Fibroblast of skin of right quadriceps (primary cell): ENCODE measurements at regions not wholly inside any gene's neighbourhood (a gene's known extent, or its start where the extent isn't known, plus 50 kb on each side); places are given as distances from the start of the nearest gene placed in this dataset.

ENCODE experiments used
- DNase-seq: peaks from one replicate; pipeline ENCODE4 v3.0.0-alpha.2; 2013

DNA sequence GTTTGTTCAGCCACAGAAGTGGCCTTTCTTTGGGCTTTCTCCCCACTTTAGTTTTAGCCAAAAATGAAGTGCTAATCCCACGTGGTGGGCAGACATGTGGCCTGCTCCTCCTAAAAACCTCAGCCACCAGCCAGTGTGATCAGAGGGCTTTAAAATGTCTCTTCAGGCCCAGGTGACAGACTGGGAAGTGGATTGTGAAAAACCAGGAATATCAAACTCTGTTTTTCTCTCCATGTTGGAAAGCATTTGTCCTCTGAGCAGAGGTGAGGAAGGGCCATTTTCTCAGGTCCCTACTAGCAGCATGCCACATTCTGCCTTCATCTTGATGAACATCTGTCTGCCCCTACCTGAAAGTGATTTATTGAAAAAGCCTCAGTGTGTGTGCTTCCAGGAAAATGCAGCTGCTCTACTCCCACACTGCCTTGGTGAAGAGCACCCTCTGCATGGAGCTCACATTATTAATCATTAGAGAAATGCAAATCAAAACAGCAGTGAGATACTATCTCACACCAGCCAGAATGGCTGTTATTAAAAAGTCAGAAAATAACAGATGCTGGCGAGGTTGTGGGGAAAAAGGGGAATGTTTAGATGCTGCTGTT, 181.2 kb upstream of the DMAC1 start:
- no peak for DNase-seq

DNA sequence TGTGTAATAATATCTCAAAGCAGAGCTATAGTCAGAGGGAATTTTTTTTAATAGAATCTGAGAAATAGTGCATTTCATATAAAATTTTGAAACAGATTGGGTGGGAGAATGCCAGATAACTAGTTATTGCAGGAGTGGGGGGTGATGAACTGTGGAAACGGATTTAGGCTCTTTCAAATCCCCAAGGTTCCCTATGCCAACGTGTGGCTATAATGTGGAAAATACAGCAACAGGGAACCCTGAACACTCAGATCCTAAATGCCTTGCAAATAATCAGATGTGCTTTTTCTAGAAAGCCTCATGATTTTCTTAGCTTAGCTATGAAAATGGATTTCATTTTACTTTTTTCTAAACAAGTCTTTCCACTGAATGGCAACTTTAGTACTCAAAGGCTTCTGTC, 180.5 kb upstream of the DMAC1 start:
- DNase-seq = no peak

DNA sequence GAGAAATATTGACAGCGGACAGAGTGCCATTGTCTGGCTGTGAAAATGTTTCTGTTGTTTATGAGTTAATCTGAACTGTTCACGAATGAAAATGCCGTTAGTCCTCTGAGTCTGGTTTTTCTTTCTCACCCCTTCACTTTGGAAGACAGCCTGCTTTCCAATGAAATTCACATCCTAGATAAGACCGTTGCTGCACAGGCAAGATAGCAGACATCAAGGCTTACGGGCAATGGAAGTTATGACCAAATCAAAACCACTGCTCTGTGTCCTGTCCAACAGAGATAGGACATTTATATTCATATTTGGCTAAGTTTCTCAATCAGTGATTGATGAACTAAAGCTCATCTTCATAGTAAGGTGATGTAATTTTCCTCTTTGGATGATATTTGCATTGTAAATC, 180.0 kb upstream of the DMAC1 start:
- DNase-seq = no peak

DNA sequence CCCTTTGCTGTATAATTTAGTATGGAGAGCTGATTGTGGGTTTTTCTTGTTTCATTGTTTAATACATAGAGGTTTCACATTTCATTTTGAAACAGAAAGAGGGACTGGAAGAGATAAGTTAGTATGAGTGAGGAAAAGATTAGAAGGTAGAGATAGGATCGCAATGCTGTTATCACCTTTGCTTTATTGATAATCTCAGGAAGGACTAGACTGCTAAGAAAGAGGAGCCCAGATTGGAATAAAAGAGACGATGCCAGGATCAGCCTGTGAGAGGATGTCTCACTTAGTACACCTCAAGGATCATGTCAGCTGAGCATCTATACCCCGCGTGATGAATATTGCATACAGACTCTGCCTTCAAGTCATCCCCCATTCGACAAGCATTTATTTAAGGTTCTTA, 178.0 kb upstream of the DMAC1 start:
- no peak for DNase-seq

DNA sequence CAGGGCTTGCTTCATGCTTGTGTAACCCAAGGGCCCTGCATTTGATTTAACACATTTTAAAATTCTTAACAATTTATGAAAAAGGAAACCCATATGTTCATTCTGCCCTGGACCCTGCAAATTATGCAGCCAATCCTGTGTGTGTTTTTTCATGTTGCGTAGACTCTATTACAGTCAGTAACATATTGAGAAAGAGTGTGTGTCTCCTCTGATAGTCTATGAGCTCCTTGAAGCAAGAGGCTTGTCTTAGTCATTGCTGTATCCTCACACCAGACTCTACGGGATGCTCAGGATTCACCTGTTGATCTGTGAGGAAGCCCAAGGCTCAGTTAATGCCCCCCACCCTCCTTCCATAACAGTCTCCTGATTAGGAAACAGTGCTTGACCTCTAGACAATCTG, 177.3 kb upstream of the DMAC1 start:
- no peak for DNase-seq

DNA sequence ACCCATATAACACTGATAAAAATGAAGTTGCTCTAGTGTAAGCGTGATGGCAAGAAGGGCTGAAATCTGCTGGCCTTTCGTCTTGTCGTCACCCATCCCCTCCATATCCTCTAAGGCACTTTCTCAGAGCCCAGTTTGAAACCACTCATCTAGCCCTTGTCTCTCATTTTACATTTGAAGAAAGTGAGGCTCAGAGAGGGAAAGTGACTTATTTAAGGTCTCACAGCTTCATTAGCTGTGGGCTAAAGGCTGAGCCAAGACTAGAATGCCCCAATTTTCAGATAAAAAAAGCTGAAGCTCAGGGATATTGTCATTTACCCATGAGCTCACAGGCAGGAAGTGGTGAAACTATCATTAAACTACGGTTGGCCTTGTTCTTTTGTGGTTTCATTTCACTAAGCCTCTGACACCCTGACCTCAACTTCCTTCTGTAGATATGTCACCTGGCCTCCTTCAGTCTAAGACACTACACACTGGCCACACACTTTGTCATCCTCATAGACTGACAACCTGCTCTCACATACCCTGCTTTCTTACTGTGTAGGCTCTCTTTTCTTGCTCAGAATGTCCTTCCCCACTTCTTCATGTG, 176.7 kb upstream of the DMAC1 start:
- no peak for DNase-seq

DNA sequence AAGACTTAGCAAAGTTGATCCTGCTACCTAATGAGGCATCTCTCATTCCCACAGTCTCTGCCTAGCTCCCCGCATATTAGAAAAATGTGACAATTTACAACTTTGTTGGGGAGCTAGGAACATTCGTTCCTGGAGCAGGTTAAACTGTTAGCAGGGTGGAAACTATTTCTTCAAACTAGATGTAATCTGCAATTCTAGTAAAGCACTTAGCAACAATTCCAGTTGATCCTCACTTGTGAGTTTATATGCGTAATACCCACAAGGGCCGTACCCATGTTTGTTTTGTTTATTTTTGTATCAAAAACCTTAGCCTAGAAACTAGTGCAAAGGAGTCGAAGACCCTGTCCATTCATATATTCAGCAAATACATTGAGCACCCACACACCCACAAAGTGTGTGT, 175.8 kb upstream of the DMAC1 start:
- no peak for DNase-seq

DNA sequence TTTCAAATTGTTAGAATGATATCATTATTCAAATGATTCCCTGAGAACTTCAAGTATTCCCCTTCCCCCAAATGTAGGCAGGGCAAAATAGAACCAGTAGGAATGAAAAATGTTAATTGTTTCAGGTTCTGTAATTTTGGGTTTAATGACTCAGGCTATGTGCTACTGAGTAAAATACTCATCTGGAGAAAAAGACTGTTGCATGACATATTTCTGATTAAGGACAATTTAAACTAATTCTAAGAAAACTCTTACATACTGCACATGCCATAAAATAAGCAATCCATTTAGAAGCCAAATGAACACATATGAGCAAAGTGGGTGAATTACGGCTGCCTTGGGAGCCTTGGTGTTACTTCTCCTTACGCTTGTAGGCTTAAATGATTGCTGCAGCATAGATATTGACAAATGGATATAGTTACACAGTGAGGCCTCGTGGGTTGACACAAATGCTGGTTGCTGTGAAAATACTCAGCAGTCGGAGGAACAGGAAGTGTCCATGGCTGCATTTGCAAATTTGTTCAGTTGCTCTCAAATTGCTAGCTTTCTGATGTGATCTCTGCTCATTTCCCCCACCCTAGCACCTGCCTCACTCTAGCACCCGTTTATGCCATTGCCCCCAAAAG, 174.9 kb upstream of the DMAC1 start:
- no peak for DNase-seq

DNA sequence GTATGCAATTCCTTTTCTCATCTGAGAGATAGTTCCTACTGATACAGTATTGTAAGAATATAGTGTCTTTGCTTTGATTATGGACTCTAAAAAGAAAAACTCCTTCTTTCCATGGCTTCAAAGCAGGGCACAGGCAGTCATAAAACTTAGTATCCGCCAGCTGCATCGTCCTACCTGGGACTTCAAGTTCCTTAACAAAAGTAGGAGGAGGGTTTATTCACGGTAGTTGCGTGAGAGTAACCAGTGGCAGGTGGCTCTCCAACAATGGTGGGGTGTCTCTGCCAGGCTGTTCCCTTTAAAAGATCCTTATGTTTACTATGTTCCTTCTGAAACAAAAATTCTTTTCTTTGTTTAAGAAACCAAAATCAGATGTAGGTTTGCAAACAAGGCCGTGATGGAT, 173.5 kb upstream of the DMAC1 start:
- no peak for DNase-seq

DNA sequence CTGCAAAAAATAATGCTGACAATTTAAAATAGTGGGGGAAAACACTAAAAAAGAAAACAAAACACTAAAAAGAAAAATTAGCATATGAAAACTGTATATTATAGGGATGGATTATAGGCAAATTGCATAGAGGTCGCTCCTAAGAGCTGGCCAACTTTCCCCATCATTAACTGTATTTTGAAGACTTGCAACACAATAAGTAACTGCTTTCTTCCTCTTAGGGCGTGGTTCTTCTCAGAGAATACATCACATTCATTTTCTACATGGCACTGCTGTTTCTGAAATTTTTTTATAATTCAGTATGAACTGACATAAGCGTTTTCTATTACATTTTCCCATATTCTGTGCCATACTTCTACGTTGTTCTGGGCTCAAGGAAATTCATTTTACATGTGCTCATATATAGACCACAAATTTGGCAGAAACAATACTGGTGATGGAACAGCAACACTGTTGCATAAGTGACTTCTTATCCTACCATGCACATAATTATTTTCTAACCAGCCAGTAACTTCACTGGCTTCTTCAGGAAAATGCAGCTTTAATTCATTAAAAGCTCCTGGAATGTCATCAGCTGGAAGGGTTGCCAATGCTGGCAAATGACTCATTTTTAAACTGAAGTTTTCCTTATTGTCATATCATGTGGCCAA, 171.2 kb upstream of the DMAC1 start:
- peak; percentile 69 for DNase-seq

DNA sequence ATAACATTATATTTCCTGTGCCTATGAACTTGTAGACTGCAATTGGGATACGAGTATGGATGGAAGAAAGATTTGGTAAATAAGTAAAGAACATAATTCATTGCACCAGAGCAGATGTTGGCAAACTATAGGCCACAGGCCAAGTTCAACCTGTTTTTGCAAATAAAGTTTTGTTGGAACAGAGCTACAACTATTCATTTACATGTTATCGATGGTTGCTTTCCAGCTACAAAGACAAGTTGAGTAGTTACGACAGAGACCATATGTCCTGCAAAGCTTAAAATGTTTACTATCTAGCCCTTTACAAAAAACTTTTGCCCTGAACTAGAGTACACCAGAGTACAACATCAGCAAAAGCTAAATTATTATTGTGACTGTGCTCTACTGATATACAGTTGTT, 169.1 kb upstream of the DMAC1 start:
- no peak for DNase-seq

DNA sequence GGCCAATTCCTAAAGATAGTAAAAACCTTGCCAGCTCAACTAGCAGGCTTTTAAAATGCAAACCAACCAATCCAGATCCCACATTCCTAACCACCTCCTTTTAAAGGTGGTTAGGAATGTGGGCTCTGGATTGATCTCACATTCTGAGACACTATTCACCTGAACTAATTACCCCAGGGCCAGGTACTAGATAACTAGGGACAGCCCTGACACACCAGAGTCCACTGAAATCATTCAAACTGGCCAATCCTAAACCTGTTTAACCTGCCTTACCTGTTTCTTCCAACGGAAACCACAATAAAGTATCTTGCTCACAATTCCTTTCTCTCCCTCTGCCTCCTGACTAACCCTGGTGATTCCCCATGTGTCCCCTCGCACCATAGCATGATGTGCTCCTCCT, 168.3 kb upstream of the DMAC1 start:
- no peak for DNase-seq

DNA sequence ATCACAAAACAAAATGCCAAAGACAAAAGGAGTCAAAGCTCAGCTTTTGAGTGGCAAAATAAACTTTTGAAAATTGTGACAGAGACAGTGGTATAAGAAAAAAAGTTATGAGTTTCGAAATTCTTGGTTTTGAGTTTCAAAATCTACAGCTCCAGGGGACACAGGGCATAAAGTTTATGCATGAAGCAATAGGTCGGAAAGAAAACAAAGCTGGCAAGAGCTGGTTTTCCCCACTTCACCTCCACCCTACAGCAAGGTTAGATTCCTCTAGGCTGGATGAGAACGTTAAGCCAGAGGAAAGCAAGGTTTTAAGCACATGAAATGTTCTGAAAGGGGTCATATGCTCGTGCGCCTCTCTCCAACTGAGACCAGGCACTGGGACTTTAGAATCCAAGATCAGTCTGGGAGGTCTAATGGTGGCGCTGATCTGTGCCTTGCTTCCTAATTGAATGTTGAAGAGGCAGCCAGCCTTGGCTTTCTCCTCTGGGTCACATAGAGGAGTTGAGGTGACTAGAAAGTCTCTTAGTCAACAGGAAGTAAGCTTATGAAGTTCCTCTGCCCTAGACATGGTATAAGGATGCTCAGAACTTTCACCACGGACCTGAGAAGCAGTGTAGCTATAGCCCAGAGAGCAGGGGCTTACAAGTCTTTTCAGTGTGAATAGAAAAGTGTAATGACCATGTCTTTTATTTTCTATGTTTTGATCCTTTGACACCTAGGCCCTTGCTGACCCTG, 167.7 kb upstream of the DMAC1 start:
- no peak for DNase-seq

DNA sequence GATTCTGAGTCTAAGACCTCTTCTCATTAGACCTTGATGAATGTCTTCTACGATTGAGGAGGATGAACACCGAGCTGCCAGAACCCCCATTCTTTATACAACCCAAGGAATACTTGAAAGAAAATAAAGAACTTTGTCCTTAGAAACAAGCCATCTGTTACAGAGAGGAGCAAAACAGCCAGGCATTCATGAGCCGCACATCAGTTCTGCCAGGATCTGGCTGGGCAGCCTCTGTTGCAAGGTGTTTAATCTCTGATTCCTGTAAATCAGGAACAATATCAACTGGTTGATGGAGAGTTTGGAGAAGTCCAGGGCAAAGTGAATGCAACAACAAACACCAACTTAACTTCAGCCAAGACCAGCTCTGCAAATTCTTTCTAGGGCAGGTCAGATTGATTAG, 165.5 kb upstream of the DMAC1 start:
- no peak for DNase-seq

DNA sequence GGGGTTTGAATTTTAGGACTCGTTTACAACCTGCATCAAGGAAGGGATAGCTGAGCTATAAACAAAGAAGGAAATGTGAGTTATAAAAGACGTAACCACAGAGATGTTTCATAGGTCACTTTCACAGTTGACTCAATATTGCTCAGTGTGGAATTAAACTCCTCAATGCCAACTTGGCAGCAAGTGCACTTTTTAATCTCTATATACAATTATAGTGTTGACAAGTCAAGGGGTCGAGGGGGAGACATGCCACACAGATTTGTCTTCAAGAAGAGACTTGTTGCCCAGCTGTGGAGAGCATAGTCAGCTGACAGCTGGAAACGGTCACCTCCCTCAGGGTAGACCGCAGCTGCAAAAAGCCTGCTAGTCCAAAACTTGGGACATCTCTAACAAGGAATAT, 163.4 kb upstream of the DMAC1 start:
- DNase-seq = no peak

DNA sequence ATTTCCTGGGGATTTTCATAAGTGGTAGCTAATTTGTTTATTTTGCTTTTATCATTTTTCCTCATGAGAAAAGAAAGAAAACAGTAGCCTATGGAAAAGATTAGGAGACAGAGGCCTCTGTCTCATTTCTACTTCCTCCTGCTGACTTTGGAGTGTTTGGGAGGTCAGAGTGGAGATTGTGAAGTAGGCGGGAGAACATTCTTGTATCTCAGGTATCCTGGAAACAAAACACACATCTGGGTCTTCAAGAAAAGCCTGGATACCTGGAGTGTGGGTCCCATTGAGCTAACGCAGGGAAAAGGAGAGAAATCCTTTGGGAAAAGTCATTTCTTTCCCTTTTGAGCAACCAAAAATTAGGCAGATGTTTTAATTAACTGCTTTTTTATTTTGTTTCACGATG, 161.5 kb upstream of the DMAC1 start:
- DNase-seq = no peak

DNA sequence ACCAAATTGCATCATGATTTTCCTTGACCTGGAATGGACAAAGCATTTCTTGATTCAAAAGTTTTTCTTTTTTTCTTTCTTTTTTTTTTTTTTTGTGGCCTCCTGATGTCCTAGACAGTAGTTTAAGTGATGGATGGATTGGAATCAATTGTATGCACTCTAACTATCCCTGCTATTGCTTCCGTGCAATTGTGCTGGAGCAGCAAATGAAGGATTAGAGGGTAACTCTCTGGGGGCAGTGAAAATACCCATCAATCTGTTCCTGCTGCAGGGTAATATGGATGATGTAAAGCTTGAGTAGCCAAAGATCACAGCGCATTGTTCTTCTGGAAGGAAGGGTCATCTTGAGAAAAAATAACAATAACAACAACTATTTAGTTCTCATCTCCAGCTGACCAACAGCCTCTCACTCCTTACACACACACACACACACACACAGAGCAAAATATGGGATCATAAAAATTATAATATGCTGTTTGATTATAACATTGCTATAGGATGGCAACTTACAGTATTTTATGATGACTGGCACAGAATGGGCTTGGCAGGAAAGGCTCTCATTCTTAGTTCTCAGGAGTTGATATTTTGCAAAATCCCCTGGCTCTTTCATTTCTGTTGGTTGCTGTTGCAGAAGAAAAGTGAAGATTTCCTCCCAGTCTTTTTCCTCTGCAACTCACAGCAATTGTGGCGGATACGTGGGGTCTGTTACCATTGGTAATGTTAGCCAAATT, 160.9 kb upstream of the DMAC1 start:
- no peak for DNase-seq

DNA sequence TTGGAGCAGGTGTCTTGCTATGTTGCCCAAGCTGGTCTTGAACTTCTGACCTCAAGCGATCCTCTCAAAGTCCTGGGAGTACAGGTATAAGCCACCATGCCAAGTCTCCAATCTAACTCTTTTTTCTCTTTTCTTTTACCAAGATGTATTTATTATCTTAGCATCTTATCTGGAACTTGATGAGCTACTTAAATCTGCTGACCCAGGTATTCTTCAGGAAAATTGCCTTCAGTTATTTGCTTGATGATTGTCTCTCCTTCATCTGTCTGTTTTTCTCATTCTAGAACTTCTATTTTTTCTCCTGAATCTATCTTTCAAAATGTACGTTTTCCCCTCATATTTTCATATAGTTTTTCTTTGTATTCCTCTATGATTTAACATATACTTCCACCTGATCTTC, 158.2 kb upstream of the DMAC1 start:
- DNase-seq = no peak

DNA sequence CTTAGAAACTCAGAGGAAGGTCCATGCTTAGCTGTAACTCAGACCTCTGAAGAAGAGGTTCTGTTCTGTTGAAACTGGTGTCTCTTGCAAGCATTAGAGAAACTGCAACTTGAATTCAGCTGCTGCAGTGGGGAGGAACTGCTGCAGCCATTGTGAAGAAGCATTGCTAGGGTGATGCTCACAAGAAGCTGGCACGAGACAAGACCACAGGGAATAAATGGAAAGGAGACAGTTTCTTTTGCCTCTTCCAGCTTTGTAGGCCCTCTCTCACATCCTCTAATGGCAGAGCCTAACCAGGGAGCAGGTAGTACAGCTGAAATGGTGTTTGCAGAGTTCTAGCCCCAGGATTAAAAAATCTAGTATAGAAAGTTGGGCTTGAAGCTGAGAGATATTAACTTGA, 148.0 kb upstream of the DMAC1 start:
- no peak for DNase-seq

DNA sequence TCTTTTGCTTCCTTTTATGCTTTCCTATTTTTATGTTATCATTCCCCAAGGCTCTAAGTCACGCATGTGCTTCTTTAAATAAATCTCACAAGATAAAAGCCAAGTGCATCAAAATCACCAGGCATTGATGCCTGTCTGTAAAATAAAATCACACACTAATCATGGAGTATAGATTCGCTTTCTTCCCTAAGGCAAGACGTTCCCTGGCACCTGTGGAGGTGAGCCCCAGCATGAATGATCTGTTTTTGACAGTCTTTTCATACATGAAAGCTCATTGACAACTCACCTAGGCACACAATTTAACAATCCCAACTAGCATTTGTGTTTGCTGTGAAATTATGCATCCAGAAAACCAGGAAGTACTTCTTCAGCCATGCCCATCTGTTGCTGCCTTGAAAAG, 146.9 kb upstream of the DMAC1 start:
- no peak for DNase-seq

DNA sequence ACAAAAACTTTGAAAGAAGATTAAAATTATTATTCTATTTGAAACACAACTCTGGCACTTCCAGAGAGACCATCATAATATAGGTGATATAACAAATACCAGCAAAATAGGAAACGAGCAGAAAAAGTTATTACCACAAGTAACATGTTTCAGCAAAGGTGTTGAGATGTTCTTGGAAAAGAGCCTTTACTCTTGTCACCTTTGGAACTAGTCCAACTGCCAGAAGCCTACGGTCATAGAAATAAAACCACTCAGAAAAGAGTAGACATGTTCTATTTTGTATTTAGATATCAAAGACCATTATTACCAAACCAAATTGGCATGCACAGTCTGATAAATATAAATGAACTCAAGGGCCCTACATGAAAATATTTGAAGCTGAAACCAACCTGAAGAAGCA, 145.0 kb upstream of the DMAC1 start:
- no peak for DNase-seq

DNA sequence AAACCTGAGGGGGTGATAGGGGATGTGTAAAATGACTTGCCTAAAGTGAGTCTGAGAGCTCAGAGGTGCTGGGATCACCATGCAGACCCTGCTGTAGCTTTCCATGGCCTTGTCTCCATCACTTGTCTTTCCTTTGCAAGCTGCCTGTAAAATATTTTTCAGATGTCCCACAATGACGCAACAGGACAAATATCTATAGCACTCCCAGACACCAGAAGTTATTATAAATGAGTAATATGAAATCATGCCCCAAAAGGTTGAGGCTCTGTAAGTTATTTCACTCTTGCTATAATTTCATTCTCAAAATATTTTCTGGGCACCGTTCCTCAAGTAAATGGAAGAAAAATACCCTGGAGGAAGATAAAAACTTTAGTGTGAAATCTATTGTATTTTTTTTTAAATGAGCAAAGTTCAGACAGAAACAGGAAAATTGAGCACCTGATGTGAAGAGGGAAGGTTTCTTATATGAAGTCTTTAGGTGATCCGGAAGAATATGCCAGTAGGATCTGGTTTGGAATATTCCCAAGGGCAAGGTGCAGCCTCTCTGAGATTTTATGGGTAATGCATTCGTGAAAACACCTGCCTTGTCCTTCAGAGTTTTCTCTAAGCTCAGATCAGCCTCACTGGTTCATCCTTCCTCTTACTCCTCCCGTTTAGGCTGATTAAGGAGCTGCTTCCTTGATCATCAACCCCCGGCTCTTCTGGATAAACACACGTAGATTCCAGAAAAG, 138.3 kb upstream of the DMAC1 start:
- DNase-seq = peak; percentile 52
